OCI-LY3 (cell line): ENCODE measurements at regions not wholly inside any gene's neighbourhood (a gene's known extent, or its start where the extent isn't known, plus 50 kb on each side); places are given as distances from the start of the nearest gene placed in this dataset.
A peak's percentile ranks its signal among the peaks of the same experiment; 100 is the strongest.

Experiments
- H2AFZ ChIP-seq: fragments of 200-600, 300-600 bp; shearing (Covaris generic); 2 replicates; pipeline ENCODE4 v1.6.0; 2014; ENCODE audit warnings: antibody characterized with exemption, low read depth, low read length
- H3K27ac ChIP-seq: fragments of 200-600, 300-600 bp; sonication (generic); 2 replicates; pipeline ENCODE4 v1.5.1; 2014; ENCODE audit warnings: mild to moderate bottlenecking, low read length, moderate library complexity, mixed read lengths
- H3K27me3 ChIP-seq: fragments of 200-600, 300-600 bp; sonication (generic); 2 replicates; pipeline ENCODE4 v1.6.1; 2014; ENCODE audit warnings: low read depth, low read length, mixed read lengths
- H3K36me3 ChIP-seq: fragments of 200-600, 300-600 bp; sonication (generic); replicated peaks from 2 replicates; pipeline ENCODE3; 2014; ENCODE audit warnings: low read depth, low read length, mixed read lengths
- H3K4me1 ChIP-seq: fragments of 300-600, 200-600 bp; sonication (generic); 2 replicates; pipeline ENCODE4 v1.6.1; 2014; ENCODE audit warnings: low read length, mixed read lengths
- H3K4me2 ChIP-seq: fragments of 200-600, 300-600 bp; sonication (generic); 2 replicates; pipeline ENCODE4 v1.6.1; 2014; ENCODE audit warnings: low read length, mixed read lengths
- H3K4me3 ChIP-seq: fragments of 300-600, 200-600 bp; sonication (generic); 2 replicates; pipeline ENCODE4 v1.5.1; 2014; ENCODE audit warnings: antibody characterized with exemption, mild to moderate bottlenecking, low read length, moderate library complexity
- H3K79me2 ChIP-seq: fragments of 300-600, 200-600 bp; shearing (Covaris generic); 2 replicates; pipeline ENCODE4 v1.6.1; 2014; ENCODE audit warnings: mild to moderate bottlenecking, low read length, mixed read lengths
- H3K9ac ChIP-seq: fragments of 300-600, 200-600 bp; shearing (Covaris generic); 2 replicates; pipeline ENCODE4 v1.6.0; 2014; ENCODE audit warnings: mild to moderate bottlenecking, low read length, moderate library complexity
- H3K9me3 ChIP-seq: fragments of 200-600, 300-600 bp; shearing (Covaris generic); 2 replicates; pipeline ENCODE4 v1.6.1; 2014; ENCODE audit warnings: low read length, mixed read lengths; ENCODE audit not compliant: insufficient read depth
- H4K20me1 ChIP-seq: fragments of 200-600, 300-600 bp; sonication (generic); 2 replicates; pipeline ENCODE4 v1.6.1; 2016; ENCODE audit warnings: low read length, mixed read lengths; ENCODE audit not compliant: insufficient read depth
- EZH2phosphoT487 ChIP-seq: fragments of 200-600 bp; shearing (Covaris generic); IDR thresholded peaks from 2 replicates; pipeline ENCODE4 v1.6.1; 2018; ENCODE audit warnings: antibody characterized with exemption, mixed run types, low read depth
- TF ChIP-seq, protein P1 (sequence below): fragments of 200-600, 300-600 bp; sonication (generic); IDR thresholded peaks from 2 replicates; pipeline ENCODE4 v1.5.1; 2014; ENCODE audit warnings: antibody characterized with exemption, low read length, low read depth

DNA sequence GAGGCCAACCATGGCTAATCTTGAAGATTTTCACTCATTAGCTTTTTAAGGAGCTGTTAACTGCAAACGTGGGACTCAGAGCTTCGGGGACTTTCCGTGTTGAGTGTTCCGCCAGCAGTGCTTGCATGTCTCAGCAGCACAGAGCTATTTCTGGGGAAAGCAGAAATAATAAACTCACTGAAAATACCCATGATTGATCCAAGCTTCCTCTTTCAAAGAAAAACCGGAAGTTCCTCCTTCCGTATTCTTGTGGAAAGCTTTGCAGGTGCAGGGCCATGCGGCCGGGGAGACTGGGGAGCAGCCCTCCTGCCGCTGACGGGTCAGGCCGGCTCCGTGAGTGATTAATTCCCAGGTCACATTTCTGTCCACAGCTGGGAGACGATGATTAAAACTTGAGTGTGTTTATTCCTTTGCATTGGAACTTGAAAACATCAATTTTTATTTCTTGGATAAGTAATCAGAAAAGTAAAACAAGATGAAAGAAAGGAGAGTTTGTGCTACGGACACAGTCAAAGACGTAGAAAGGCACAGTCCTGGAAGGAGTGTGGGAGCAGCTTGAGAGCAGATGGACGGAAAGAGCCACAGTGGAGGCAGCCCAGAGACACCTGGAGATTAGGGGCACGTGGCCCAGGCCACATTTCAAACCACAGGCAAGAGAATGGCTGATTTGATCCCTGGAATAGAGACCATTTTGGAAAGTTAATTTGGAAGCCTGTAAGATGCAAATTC is 54.2 kb upstream of the CTDP1 start:
- peak overlapping the region; percentile 86 for H3K27ac ChIP-seq
- H4K20me1 ChIP-seq, result no peaks in the 10 kb centered on the region
- peak overlapping the region; percentile 67 for H3K4me2 ChIP-seq
- peaks cover 56% of the 10 kb centered on the region for H3K4me1 ChIP-seq
- H3K36me3 ChIP-seq, result no peaks in the 10 kb centered on the region
- no peaks in the 10 kb centered on the region for H3K79me2 ChIP-seq
- no peaks in the 10 kb centered on the region for H3K27me3 ChIP-seq
- TF ChIP-seq, protein P1, sequence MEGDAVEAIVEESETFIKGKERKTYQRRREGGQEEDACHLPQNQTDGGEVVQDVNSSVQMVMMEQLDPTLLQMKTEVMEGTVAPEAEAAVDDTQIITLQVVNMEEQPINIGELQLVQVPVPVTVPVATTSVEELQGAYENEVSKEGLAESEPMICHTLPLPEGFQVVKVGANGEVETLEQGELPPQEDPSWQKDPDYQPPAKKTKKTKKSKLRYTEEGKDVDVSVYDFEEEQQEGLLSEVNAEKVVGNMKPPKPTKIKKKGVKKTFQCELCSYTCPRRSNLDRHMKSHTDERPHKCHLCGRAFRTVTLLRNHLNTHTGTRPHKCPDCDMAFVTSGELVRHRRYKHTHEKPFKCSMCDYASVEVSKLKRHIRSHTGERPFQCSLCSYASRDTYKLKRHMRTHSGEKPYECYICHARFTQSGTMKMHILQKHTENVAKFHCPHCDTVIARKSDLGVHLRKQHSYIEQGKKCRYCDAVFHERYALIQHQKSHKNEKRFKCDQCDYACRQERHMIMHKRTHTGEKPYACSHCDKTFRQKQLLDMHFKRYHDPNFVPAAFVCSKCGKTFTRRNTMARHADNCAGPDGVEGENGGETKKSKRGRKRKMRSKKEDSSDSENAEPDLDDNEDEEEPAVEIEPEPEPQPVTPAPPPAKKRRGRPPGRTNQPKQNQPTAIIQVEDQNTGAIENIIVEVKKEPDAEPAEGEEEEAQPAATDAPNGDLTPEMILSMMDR, result no peak
- TF ChIP-seq EZH2phosphoT487, result no peak
- H3K9ac ChIP-seq, result peak overlapping the region; percentile 63
- H3K4me3 ChIP-seq, result peak overlapping the region; percentile 55
- no peaks in the 10 kb centered on the region for H3K9me3 ChIP-seq
- H2AFZ ChIP-seq, result 0 out of 2 replicates have a peak overlapping the region, but pooled peaks have one; percentile 1

DNA sequence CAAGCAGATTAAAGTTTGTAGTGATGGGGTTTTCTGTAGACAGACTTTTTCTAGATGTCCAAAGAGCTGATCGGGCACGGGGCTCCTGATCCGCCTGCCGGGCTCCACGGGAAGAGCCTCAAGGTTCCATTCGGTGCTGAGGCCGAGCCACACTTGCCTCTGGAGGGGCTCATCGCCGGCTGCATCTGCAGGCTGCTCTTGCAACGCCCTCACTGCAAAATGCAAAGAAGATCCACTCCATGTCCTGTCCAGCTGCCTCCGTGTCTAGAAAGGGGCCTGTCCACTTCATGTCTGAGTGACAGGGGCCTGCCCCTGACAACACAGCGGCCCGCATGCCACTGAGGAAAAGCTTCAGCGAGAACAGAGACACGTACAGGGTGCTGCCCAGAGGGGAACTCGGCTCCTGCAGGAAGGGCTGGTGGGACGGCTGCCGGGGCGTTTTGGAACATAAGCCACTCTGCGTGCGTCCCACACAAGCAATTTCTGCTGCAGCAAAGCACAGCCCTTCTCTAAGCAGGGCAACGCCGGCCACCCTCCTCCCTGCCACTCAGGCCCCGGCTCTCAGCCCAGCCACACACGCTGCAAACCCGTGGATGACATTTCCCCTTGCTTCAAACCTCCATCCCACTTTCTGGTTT is 53.6 kb upstream of the CTDP1 start:
- Histone ChIP-seq H3K9ac (peak overlapping the region; percentile 59), H3K4me2 (peak overlapping the region; percentile 67), H2AFZ (peak overlapping the region; percentile 23; the same call in 1 of the 2 replicates), H4K20me1 (no peaks in the 10 kb centered on the region), H3K9me3 (no peaks in the 10 kb centered on the region), H3K4me3 (peak overlapping the region; percentile 55), H3K79me2 (no peaks in the 10 kb centered on the region), H3K27ac (peak overlapping the region; percentile 86), H3K27me3 (no peaks in the 10 kb centered on the region), H3K4me1 (peaks cover 56% of the 10 kb centered on the region), H3K36me3 (no peaks in the 10 kb centered on the region)
- TF ChIP-seq, protein P1, result no peak
- no peak for TF ChIP-seq EZH2phosphoT487

DNA sequence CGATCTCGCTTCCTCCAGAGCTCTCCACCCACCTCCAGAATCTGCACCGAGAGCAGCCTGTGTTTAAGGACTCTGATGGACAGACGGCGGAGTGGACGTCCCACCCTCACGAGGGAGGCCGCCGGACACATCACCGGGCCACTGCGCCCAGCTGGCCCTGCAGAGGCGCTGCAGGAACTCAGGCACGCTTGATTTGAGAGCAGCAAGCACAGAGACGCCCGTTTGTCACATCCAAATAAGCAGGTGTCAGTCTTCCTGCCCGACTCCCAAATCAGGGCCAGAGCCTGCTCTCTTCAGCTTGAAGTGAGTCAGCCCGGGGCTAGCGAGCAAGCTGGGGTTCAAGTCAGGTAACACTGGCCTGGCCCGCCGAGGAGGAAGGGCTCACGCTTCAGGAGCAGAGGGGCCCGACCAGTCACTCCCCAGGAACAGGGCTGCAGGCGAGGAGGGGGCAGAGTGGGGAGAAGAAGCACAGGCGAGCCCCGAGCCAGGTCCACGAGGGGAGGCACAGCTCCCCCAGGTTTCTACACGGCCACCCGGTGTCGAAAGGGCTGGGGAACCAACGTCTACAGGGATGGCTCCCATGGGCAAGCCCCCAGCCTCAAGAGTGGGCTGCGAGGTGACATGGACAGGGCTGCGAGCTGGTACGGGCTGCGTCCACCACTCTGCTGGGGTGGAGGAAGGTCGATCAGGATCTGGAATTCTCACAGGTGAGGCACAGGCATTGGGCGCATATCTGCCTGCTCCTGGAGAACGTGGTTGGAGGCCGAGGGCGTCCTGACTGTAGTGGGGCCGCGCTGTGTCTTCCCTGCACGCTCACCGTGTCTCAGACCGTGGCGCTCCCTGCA is 52.5 kb upstream of the CTDP1 start:
- H3K4me1 ChIP-seq, result peaks cover 55% of the 10 kb centered on the region
- TF ChIP-seq, protein P1, result no peak; the same call in 1 of the 2 replicates
- TF ChIP-seq EZH2phosphoT487, result no peak

More for the DNA sequence above, 52.5 kb upstream of the CTDP1 start:
- Histone ChIP-seq H3K9ac (peak overlapping the region; percentile 59; the same call in 1 of the 2 replicates), H3K4me3 (peak overlapping the region; percentile 55), H3K36me3 (no peaks in the 10 kb centered on the region), H3K4me2 (peak overlapping the region; percentile 67), H3K27ac (no peak overlapping the region), H2AFZ (0 out of 2 replicates have a peak overlapping the region, but pooled peaks have one; percentile 15), H3K79me2 (no peaks in the 10 kb centered on the region), H3K27me3 (no peaks in the 10 kb centered on the region), H3K9me3 (no peaks in the 10 kb centered on the region), H4K20me1 (no peaks in the 10 kb centered on the region)
